Gastroesophageal sphincter (tissue), 3 donors: ENCODE measurements at regions not wholly inside any gene's neighbourhood (a gene's known extent, or its start where the extent isn't known, plus 50 kb on each side); places are given as distances from the start of the nearest gene placed in this dataset.

ENCODE experiments used
- CTCF ChIP-seq, 4 experiments: fragments of 200-600 bp in 2 of 4; fragments of 450-650 bp in 2 of 4; sonication (generic) in 1 of 4; IDR thresholded peaks; one replicate each; pipeline ENCODE4 v1.5.1; 2017 to 2019; ENCODE audit warnings: antibody characterized with exemption in 4 of 4, mild to moderate bottlenecking in 2 of 4, moderate library complexity in 2 of 4
- EP300 ChIP-seq: sonication (generic); formaldehyde crosslinking; IDR thresholded peaks from one replicate; pipeline ENCODE4 v1.6.1; 2017; ENCODE audit warnings: antibody characterized with exemption, mild to moderate bottlenecking
- POLR2A ChIP-seq, 2 donors: fragments of 450-650 bp; IDR thresholded peaks; one replicate each; pipeline ENCODE4 v1.6.1; 2017; ENCODE audit warnings: antibody characterized with exemption in 2 of 2, mild to moderate bottlenecking in 2 of 2, moderate library complexity in 1 of 2
- POLR2AphosphoS5 ChIP-seq: sonication (generic); formaldehyde crosslinking; IDR thresholded peaks from one replicate; pipeline ENCODE4 v1.6.1; 2017; ENCODE audit warnings: antibody characterized with exemption

GRCh38 chr1:74946388-74946787, 187.8 kb upstream of the LHX8 start:
- TF ChIP-seq POLR2A (IDR thresholded peaks at IDR 0.05) (no peak), EP300 (no peak), CTCF (IDR thresholded peaks at IDR 0.05) (no peak), POLR2AphosphoS5 (no peak)
